NCI-H1436 (cell line): ENCODE measurements at regions not wholly inside any gene's neighbourhood (a gene's known extent, or its start where the extent isn't known, plus 50 kb on each side); places are given as distances from the start of the nearest gene placed in this dataset.
"Not testable (repeated sequence)": the region's sequence is repeated elsewhere in the genome, so short reads cannot be mapped to it uniquely, and the experiment has no call there.

Experiments
- DNase-seq: peaks from one replicate; lab custom pipeline; 2025; lab: John Stamatoyannopoulos, UW

- no peak for DNase-seq
Observed at GRCh38 chr7:94174956-94175355, 170.8 kb upstream of the BET1 start.

GRCh38 chr7:94176694-94177200, 172.6 kb upstream of the BET1 start:
- no peak for DNase-seq

- DNase-seq = no peak
Observed at GRCh38 chr7:94177441-94177840, 173.3 kb upstream of the BET1 start.

- DNase-seq = no peak
Observed at GRCh38 chr7:94178230-94178629, 174.1 kb upstream of the BET1 start.

GRCh38 chr7:94179466-94179865, 175.3 kb upstream of the BET1 start:
- DNase-seq = no peak

GRCh38 chr7:94182066-94182465, 177.9 kb upstream of the BET1 start:
- DNase-seq = no peak

- DNase-seq = no peak
Observed at GRCh38 chr7:94182721-94183120, 178.6 kb upstream of the BET1 start.

GRCh38 chr7:94183289-94183749, 179.2 kb upstream of the BET1 start:
- no peak for DNase-seq

- DNase-seq = no peak
Observed at GRCh38 chr7:94183891-94184290, 179.7 kb upstream of the BET1 start.

GRCh38 chr7:94188350-94188749, 184.2 kb upstream of the BET1 start:
- DNase-seq = no peak

- DNase-seq = no peak
Observed at GRCh38 chr7:94190599-94191061, 186.5 kb upstream of the BET1 start.

- not testable (repeated sequence) for DNase-seq
Observed at GRCh38 chr7:94194426-94194825, 190.3 kb upstream of the BET1 start.

- DNase-seq = no peak
Observed at GRCh38 chr7:94195201-94195600, 191.0 kb upstream of the BET1 start.

- no peak for DNase-seq
Observed at GRCh38 chr7:94195813-94196212, 191.7 kb upstream of the BET1 start.

- peak; percentile 36 for DNase-seq
Observed at GRCh38 chr7:94205529-94205928, 189.2 kb upstream of the COL1A2 start.

- no peak for DNase-seq
Observed at GRCh38 chr7:94206295-94206694, 188.4 kb upstream of the COL1A2 start.

GRCh38 chr7:94212160-94212559, 182.5 kb upstream of the COL1A2 start:
- peak; percentile 86 for DNase-seq

GRCh38 chr7:94216944-94217461, 177.7 kb upstream of the COL1A2 start:
- DNase-seq = no peak

- DNase-seq = no peak
Observed at GRCh38 chr7:94217766-94218165, 176.9 kb upstream of the COL1A2 start.

GRCh38 chr7:94222516-94222915, 172.2 kb upstream of the COL1A2 start:
- DNase-seq = no peak

- DNase-seq = peak; percentile 44
Observed at GRCh38 chr7:94223375-94224084, 171.2 kb upstream of the COL1A2 start.

- DNase-seq = no peak
Observed at GRCh38 chr7:94228223-94228622, 166.5 kb upstream of the COL1A2 start.

- no peak for DNase-seq
Observed at GRCh38 chr7:94228678-94229077, 166.0 kb upstream of the COL1A2 start.

- DNase-seq = no peak
Observed at GRCh38 chr7:94231305-94231704, 163.4 kb upstream of the COL1A2 start.
